Kidney (tissue), 13 donors: ENCODE measurements at regions not wholly inside any gene's neighbourhood (a gene's known extent, or its start where the extent isn't known, plus 50 kb on each side); places are given as distances from the start of the nearest gene placed in this dataset.
"Not testable (repeated sequence)": the region's sequence is repeated elsewhere in the genome, so short reads cannot be mapped to it uniquely, and the experiment has no call there.

ENCODE experiments used
- DNase-seq, 5 donors: peaks; one replicate each; pipeline ENCODE4 v3.0.0-alpha.2; 2013 to 2020
- FAIRE-seq: peaks from 2 replicates; lab custom pipeline; 2012; peaks lifted over from hg19 to GRCh38; lab: Jason Lieb, UNC
- H3K27ac ChIP-seq, 2 donors: one replicate each; pipeline ENCODE4 v1.7.0; 2013; ENCODE audit warnings: low read depth in 2 of 2, low read length in 2 of 2, inconsistent platforms in 1 of 2
- H3K27me3 ChIP-seq: one replicate; pipeline ENCODE4 v1.7.1; 2013; ENCODE audit warnings: low read length, inconsistent platforms; ENCODE audit not compliant: control insufficient read depth, insufficient read depth
- H3K36me3 ChIP-seq, 3 donors: one replicate each; pipeline versions ENCODE4 v1.7.0 to v1.7.1; 2013; ENCODE audit warnings: low read length in 3 of 3, control low read depth in 1 of 3, inconsistent platforms in 1 of 3; ENCODE audit not compliant: insufficient read depth in 3 of 3, control insufficient read depth in 2 of 3
- H3K4me1 ChIP-seq, 3 donors: one replicate each; pipeline versions ENCODE4 v1.7.0 to v1.7.1; 2013; ENCODE audit warnings: low read length in 3 of 3, inconsistent platforms in 1 of 3, low read depth in 1 of 3; ENCODE audit not compliant: control insufficient read depth in 2 of 3, insufficient read depth in 2 of 3
- H3K4me3 ChIP-seq, 3 donors: one replicate each; pipeline versions ENCODE4 v1.7.0 to v1.8.1; 2013; ENCODE audit warnings: low read length in 3 of 3, control low read depth in 1 of 3, inconsistent platforms in 1 of 3
- H3K9ac ChIP-seq, 3 donors: one replicate each; pipeline versions ENCODE4 v1.7.0 to v1.7.1; 2013; ENCODE audit warnings: low read length in 3 of 3, control low read depth in 1 of 3, inconsistent platforms in 1 of 3
- H3K9me3 ChIP-seq, 3 donors: one replicate each; pipeline versions ENCODE4 v1.7.0 to v1.7.1; 2013; ENCODE audit warnings: low read length in 3 of 3, control low read depth in 1 of 3, inconsistent platforms in 1 of 3; ENCODE audit not compliant: control insufficient read depth in 2 of 3, insufficient read depth in 1 of 3
- CTCF ChIP-seq: IDR thresholded peaks from 3 replicates; pipeline ENCODE4 v1.5.1; 2012; ENCODE audit warnings: mild to moderate bottlenecking, moderate library complexity, borderline replicate concordance; ENCODE audit not compliant: insufficient read depth; ENCODE audit errors: extremely low read depth
- intact Hi-C: fragments of 100-400 bp; cut with DNase I; formaldehyde crosslinking; loops from one replicate; pipeline ENCODE4 v1.11.1; 2022
- donor health status: control.
- donor health status: control.
- donor health status: control.
- donor health status: control.
- donor health status: control.
- donor health status: DM: yes; HTN: yes; CAD: no.
- donor health status: Normal renal cell carcinoma (clear cell type).

GRCh38 chr4:12912896-12913418 is 571.2 kb downstream of the RAB28 start:
- Histone ChIP-seq H3K4me1 (no peaks in the 10 kb centered on the region), H3K9ac (no peak overlapping the region), H3K36me3 (no peaks in the 10 kb centered on the region), H3K27me3 (no peaks in the 10 kb centered on the region), H3K4me3 (no peak overlapping the region), H3K9me3 (no peaks in the 10 kb centered on the region), H3K27ac (no peak overlapping the region)
- TF ChIP-seq CTCF = no peak
- no peak for FAIRE-seq
- intact Hi-C loops = no loop called here
- no peak for DNase-seq

- H3K9ac ChIP-seq = no peak overlapping the region
- no peak for TF ChIP-seq CTCF
- no peak overlapping the region for H3K4me3 ChIP-seq
- H3K36me3 ChIP-seq = no peaks in the 10 kb centered on the region
- no peaks in the 10 kb centered on the region for H3K4me1 ChIP-seq
- no peak overlapping the region for H3K27ac ChIP-seq
- no peaks in the 10 kb centered on the region for H3K27me3 ChIP-seq
- intact Hi-C loops = no loop called here
- no peaks in the 10 kb centered on the region for H3K9me3 ChIP-seq
- FAIRE-seq (no peak), DNase-seq (peak in 2 of 5 donors; percentile 18 to 22)
Observed at GRCh38 chr4:12911750-12912358, 572.3 kb downstream of the RAB28 start.

- intact Hi-C loops = not testable (repeated sequence)
Observed at GRCh38 chr4:12903640-12904039, 580.5 kb downstream of the RAB28 start.

GRCh38 chr4:12902735-12903134 is 581.4 kb downstream of the RAB28 start:
- no peaks in the 10 kb centered on the region for H3K27me3 ChIP-seq
- TF ChIP-seq CTCF = no peak
- H3K9me3 ChIP-seq = no peaks in the 10 kb centered on the region
- no peaks in the 10 kb centered on the region for H3K4me1 ChIP-seq
- H3K36me3 ChIP-seq = no peaks in the 10 kb centered on the region
- H3K4me3 ChIP-seq = no peak overlapping the region
- intact Hi-C loops = no loop called here
- no peak overlapping the region for H3K9ac ChIP-seq
- no peak for FAIRE-seq
- no peak overlapping the region for H3K27ac ChIP-seq
- DNase-seq = no peak

More at GRCh38 chr4:12903640-12904039, 580.5 kb downstream of the RAB28 start:
- H3K9ac ChIP-seq, H3K27me3 ChIP-seq, H3K4me1 ChIP-seq, H3K27ac ChIP-seq, DNase-seq, FAIRE-seq, H3K4me3 ChIP-seq, H3K36me3 ChIP-seq, H3K9me3 ChIP-seq: not testable (repeated sequence)
